ENCODE measurements at regions not wholly inside any gene's neighbourhood (a gene's known extent, or its start where the extent isn't known, plus 50 kb on each side); places are given as distances from the start of the nearest gene placed in this dataset.

GRCh38 chr17:52298881-52299280 is 140.4 kb upstream of the CA10 start:
- TF ChIP-seq, protein P1, sequence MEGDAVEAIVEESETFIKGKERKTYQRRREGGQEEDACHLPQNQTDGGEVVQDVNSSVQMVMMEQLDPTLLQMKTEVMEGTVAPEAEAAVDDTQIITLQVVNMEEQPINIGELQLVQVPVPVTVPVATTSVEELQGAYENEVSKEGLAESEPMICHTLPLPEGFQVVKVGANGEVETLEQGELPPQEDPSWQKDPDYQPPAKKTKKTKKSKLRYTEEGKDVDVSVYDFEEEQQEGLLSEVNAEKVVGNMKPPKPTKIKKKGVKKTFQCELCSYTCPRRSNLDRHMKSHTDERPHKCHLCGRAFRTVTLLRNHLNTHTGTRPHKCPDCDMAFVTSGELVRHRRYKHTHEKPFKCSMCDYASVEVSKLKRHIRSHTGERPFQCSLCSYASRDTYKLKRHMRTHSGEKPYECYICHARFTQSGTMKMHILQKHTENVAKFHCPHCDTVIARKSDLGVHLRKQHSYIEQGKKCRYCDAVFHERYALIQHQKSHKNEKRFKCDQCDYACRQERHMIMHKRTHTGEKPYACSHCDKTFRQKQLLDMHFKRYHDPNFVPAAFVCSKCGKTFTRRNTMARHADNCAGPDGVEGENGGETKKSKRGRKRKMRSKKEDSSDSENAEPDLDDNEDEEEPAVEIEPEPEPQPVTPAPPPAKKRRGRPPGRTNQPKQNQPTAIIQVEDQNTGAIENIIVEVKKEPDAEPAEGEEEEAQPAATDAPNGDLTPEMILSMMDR (IDR thresholded peaks at IDR 0.05): no peak
- TF ChIP-seq POLR2A (IDR thresholded peaks at IDR 0.05): no peak

All from esophagus squamous epithelium (tissue), 4 donors.